IPS DF 4.7 (cell line): ENCODE measurements at regions not wholly inside any gene's neighbourhood (a gene's known extent, or its start where the extent isn't known, plus 50 kb on each side); places are given as distances from the start of the nearest gene placed in this dataset.

Source experiments
- DNase-seq: peaks from one replicate; pipeline ENCODE4 v3.0.0-alpha.2; 2013; ENCODE audit warnings: low spot score; ENCODE audit errors: extremely low read depth

DNA sequence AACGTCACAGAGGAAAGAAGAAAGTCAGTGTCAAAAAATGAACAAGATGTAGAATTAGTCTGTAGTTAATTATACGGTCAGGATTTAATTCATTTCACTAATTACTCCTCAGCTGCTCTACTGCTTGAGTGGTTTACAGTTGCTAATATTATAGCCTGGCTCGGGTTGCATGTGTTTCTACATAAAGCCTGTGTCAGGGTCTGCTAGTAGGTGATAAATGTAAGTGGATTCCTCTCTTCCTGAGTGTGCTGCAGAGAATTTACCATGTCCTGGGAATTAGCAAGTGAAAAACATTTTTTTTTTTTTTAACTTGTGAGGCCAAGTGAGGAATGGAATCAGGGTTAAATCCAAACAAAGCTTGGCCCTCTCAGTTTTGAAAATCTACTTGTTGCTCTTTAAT, 622.6 kb downstream of the EPHA4 start:
- no peak for DNase-seq

DNA sequence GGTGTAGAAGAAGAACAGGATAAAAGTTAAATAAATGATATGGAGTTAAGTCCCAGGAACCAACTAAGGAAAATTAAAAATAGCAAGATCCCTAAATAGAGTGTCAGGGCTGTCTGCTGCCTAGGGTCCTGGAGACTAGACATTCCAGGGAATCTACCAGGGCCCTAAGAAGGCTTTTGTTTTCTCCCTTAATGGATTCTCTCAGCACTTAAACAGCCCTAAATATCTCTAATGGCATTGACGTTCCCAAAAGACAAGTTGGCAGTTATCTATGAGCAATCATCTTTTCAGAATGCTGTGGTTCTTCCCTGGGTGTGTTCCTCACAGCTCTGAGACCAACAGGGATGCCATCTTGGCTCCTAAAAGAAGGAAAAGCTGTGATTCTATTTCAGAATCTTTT, 616.3 kb downstream of the EPHA4 start:
- DNase-seq, result no peak

DNA sequence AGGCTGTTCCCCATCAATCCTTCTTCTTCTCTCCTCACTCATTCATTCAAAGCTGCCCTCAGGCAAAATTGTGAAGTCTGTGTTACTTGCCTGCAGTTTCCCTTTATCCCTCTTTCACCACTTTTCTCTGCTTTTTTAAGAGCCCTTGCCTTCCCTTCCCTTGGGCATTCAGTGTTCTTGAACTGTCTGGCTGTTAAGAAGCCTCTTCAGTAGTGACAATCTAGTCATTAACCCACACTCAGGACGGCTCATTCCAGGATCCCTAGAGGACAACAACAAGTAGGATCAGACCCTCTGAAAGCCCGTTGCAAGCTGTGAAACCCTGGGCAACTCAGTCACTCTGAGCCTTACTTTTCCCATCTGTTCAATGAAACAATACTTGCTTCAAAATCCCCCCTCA, 615.7 kb downstream of the EPHA4 start:
- no peak for DNase-seq

DNA sequence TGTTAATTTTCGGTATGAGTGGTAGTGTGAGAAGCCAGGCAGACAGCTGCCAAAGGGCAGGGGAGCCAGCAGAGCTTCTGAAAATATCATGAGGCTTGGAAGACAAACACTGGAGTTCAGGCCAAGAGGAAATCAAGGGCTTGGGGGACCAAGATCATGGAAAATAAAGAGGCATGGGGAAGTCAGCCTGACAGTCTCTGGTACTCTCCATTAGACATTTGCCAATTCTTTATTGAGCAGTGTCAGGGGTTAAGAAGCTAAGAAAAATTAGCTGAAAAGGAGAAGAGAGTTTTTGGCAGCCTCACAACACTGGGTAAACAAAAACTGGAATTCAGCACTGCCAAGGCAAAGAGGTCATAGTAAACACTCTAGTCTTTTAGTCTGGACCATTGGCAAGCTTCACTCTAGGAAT, 612.7 kb downstream of the EPHA4 start:
- no peak for DNase-seq

DNA sequence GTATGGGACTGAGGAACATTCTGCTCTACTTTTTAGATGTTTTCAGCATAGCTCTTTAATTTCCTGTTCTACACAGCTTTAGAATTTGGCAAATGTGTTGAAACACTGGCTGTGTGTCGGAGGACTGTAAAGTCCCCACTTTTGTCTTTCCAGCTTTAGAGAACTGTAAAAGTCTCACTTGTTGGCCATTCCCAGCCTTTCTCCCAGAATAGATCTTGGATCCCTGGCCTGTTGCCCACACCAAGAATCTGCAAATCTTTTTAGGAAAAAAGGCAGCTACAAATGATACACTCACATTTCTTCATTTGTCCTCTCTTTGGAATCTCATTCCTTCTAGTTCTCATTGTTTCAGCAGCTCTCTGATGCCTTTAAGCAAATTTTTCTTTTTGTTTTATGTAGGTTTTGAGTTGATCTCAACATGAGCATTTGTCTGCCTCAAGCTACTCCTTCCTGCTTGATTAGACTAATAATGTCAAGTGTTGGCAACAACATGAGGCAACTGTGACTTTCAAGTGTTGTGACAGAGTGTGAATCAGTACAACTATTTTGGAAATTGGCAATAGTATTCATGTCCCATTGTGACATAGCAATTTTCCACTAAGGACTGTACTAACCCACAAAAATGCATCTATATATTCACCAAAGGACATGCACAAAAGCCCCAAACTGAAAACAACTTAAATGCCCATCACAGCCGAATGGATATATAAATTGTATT, 610.8 kb downstream of the EPHA4 start:
- DNase-seq, result no peak

DNA sequence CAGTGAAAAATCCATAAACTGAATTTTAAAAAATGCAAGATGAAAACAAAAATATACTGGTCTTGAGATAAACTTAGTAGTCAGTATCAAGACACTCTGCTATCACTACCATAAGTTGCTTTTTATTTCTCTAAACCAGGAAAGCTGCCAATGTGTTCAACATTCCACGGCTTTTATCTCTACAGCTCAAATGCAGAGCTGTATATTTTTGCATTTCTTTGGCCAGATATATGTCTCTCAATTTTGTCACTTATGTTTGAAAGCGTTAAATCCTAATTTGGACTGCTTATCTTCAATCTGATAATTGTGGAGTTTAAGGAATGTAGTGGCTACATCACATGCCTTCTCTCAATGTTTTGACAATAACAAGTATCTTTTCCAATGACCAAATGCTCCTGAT, 609.5 kb downstream of the EPHA4 start:
- DNase-seq, result no peak

DNA sequence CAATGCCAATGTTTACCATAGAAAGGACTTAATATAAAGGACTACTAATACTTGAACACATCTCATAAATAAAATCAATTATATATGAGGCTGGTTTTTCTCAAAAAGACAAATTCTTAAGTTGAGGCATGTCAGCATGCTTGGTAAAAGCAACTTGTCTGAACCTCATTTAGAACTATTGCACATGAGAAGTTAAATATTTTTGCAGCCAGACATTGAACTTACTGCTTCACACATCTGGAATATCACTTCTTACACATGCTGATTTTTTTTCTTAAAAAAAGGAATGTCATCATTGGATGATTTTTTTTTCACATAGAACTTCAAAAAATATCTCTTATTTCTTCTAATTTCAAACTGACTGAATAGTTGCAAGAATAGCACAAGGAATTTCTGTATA, 609.0 kb downstream of the EPHA4 start:
- no peak for DNase-seq

DNA sequence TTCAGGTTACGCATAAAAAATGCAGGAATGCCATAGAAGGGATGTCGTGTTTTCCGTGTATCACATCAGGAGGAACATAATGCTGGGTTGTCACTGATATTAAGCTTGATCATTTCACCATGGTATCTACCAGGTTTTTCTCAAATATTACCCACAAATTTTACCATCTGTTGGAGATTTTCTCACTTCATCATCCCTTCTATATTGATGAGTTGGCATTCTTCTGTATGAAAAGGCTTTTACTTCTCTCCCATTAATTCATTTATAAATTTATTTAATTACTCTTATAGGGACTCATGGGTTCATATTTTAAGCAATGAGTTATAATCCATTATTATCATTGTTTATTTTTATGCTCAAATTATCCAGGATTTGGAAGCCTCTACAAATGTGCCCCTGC, 608.2 kb downstream of the EPHA4 start:
- no peak for DNase-seq

DNA sequence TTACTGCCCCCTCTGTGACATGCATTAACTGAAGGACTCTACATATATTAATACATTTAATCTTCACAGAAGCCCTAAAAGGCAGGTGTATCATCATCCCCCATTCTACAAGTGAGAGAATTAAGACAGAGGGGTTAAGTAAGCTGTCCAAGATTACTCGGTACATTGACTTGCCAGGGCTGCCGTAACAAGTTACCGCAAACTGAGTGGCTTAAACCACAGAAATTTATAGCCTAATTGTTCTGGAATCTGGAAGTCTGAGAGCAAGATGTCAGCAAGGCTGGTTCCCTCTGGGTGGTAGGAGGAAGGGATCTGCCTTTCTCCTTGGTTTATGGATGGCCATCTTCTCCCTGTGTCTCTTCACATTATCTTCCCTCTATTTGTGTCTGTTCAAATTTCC, 605.5 kb downstream of the EPHA4 start:
- no peak for DNase-seq

DNA sequence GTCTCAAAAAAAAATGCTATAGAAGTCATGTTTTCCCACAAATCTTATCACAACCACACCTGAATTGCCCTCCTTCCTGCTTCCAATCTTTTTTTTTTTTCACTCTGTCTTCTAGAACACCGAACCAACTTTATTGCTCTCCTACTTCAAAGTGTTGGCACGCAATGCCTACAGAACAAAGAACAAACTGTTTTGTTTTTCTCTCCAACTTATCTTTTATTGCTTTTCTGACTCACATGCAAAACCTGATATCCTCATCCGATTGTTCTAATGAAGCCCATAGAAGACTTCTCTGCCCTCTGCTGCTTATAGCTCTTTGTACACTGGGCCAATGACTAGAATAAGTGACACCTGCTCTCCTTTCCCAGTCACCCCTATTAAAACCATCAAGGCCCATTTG, 602.8 kb downstream of the EPHA4 start:
- no peak for DNase-seq

DNA sequence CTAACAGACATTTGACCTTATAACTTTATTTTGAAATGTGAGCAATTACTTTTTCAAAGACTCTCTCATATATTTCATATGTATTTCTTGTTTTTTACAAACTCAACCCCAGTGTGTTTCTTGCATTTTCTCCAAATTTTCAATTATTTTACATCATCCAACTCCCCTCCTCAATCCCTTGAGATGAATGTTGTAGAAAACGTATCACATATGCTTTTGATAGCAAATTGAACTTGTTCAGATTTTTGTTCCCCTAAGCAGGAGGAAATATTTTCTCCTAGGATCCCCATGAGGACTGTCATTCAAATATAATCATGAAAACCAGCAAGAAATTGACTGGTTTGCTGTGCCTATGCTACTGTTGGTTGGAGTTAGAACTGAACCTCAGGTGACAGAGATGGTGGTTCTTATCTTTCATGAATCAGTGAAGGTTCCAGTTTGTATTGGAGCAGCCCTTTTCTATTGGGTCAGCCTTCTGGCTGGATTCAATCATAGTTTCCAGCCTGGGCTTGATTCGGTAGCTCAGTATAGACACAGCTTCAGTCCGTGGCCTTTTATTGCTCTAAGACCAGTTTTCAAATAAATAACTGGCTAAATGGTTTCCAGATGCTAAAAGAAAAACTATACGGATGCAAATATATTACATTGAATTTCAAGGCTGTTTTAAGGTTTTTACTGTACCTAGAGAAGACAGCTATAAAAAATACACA, 591.0 kb downstream of the EPHA4 start:
- DNase-seq, result no peak

DNA sequence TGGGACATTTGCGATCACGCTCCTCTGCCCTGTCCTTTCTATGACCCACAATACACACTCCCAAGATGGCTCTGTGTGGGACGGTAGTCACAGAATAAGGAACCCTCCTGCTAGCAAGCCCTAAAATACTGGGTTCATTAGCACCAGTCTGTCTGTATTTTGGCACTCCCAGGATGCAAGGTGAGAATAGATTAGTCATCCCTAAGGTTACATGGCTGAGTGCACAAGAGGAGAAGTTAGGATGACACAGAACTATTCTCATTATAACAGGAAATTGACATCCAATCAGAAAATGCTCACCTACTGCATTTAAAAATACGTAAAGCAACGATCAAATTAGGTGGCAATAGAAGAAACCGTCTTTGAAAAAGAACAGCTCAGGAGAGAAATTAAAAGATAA, 590.2 kb downstream of the EPHA4 start:
- DNase-seq, result no peak

DNA sequence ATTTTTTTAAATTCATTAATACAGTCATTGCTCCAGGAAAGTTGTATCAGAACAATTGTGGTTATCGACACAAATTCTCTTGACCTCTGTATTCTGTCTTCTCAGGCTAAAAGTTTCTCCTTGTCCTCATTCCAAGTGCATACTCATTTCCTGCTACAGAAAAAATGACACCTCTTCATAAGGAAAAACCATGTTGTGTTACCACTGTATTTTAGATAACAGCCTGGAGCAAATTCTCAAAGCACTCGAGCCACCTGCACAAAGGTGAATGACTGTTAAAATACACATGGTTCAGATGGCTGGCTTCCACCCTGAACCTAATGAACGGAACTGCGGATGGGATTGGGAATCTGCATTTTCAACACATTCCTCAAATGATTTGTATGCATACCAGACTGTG, 586.5 kb downstream of the EPHA4 start:
- no peak for DNase-seq

DNA sequence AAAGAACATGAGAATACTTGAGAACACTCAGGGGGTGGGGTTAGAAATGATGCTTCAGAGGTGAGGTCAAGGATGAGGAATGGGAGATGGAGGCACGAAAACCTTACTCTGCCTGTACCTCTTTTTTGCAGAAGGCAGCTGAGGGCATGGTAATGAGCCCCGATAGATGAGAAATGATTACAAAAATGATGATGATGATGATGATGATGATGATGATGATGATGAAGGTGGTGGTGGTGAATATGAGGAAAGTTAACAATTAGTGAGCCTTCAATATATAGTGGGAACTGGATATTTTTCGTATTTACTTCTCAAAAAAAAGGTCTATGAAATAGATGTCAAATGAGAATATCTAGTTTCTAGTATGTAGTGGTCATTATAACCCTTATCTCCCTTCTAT, 584.3 kb downstream of the EPHA4 start:
- DNase-seq, result no peak

DNA sequence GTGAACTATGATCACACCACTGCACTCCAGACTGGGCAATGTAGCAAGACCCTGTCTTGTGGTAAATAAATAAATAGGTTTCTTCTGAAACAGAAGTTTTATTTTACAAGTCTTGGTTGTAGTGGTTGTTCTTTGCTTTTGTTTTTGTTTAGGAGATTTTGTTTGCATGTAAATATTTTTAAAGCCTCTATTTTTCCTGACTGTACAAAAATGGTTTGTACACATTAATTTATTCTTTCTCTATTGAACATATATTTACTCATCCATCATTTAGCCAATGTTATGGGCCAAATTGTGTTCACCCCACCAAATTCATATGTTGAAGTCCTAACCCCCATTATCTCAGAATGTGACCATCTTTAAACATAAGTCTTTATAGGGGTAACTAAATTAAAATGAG, 580.1 kb downstream of the EPHA4 start:
- DNase-seq, result no peak

DNA sequence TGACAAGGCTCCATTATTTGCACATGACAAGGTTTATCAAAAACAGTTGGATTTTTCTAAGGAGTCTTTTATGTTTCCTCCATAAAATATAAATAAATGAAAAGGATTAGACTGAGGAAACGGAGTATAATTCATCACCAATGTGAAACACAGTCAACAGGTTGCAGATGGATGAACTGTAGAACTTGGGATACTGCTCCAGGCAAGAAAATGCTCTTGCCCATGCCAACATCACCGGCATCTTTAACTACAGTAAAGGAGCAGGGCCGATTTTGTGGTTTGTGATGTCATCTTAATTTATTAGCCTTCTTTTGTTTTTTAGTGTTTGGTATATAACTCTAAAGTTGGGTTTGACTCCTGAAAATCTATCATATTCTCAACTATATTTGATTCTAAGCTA, 577.3 kb downstream of the EPHA4 start:
- no peak for DNase-seq

DNA sequence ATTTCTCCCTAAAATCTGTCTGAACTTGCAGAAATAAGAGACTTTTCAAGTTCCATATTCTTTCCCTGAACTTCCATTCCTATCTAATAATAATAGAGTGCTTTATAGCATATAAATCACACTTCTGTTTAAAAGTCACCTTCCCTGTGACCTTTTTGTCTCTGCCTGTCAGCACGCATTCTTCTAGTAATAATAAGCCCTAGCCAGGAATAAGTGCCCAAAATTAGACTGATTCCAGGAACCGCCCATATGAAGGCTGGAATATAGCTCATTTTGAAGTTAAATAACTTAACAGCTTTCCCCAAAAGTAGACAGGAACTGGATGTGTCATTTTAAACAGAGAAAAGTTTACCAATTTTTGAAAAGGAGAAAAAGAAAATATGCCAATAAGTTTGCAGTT, 576.5 kb downstream of the EPHA4 start:
- no peak for DNase-seq

DNA sequence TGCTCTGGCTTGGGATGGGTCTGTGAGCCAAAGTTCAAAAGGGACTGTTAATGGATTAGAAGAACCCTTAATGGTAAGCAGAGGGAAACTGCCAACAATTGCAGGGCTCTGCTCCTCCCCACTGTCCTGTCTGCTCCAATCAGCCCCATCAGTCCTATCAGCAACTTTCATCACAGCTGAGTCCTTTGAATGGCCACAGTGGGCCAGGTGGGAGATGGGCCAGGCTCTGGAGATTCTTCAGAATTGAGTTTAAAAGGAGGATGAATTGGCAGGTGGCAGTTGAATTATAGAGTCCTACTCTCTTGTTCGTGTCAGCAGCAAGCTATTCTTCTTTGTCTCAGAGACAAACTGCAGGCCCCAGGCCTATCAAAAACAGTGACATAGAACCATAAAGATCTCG, 573.9 kb downstream of the EPHA4 start:
- no peak for DNase-seq

DNA sequence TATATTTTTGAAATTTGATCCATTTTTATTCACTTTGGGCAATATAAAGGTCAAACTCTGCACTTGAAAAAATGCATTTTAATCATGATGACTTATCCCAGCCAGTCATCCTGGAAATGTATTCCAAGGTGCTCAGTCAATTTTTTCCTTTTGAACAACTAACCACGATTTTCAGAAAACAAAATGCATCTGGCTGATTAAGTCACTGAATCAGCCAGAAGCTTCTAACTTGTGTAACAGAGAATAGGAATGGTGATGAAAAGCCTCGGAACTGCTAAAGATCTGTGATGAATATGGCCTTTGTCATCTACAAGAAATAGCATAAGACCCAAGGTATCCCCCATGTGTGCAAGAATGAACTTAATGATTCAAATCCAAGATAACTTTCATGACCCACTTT, 572.7 kb downstream of the EPHA4 start:
- no peak for DNase-seq

DNA sequence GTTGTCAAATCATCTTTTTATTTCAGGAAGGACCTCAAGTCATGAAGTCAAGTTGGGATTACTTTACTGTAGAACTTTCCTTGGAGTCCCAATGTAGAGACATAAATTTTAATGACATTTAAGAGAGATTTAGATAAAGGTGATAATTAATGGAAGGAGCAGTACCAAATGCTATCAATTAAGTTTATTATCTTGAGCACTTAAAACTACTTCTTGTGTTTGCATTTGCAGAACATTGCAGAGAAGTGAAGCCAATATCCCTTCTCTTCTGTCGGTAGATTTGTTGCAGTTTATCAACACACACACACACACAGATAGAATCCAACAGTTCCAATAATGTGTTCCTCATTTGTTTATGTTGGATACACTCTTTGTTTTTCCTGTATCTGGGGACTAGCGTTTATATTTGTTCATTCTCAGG, 570.7 kb downstream of the EPHA4 start:
- no peak for DNase-seq

DNA sequence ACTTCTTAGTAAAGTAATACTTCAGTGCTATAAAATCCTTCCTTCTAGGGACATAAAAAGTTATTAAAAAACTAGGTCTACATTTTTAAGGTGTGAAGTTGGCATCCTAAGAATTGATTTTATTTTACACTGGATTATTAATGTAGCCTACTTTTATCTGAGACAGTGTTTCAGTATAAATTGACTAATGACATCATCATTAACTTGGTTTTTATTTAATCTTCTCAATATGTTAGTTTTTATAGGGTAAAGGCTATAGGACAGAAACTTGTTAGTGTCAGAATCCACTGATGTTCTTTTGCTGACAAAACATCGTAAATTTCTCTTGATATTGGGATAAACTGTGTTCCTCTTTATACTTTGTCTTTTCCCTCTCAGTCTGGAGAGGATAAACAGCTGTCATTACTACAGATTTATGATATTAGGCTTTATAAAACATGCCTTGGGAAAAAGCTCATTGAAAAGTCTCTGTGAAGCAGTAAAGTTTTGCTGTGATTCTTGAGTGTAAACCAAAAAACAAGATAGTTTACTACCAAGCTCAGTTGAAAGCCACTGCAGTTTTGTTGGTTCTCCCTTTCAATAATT, 569.9 kb downstream of the EPHA4 start:
- no peak for DNase-seq

DNA sequence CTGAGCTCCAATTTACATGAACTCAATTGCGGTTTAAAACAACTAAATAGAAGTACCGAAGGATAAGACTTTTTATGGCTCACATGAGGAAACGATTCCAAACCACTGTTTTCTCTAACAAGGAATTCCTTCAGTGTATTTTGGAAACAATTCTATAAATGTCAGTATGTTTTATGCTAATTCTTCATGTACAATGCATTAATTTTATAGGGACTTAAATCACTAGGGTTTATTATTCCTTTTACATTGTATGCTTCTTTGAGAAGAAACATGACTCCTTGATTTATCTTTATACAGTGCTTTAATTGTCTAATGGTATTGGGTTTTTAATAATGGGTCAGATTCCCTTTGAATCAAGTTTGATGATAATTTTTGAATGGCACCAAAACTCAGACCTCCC, 566.8 kb downstream of the EPHA4 start:
- DNase-seq, result no peak

DNA sequence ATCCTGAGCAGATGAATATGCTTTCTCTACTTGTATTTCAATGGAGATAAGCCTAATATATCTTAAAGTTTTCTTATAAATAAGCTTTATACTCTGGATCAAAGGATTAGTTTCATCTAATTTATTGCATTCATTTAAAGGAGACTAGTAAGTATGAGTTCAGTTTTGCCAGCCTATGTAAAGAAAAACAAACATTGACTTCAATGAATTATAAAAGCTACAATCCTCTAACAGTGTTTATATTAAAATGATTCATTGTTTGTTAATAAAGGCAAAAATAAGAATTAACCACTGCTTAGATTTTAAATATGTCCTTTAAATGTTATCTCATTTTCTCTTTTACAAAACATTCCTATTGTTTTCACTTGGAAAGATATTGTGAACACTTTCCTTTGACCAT, 566.0 kb downstream of the EPHA4 start:
- DNase-seq, result no peak
